SJCRH30 (cell line): ENCODE measurements at regions not wholly inside any gene's neighbourhood (a gene's known extent, or its start where the extent isn't known, plus 50 kb on each side); places are given as distances from the start of the nearest gene placed in this dataset.

Experiments used
- DNase-seq, 2 experiments: peaks; one replicate each; pipeline ENCODE4 v3.0.0-alpha.2; 2015 to 2020
- H3K27ac ChIP-seq: fragments of 250-450 bp; sonication (Bioruptor Pico); 2 replicates; pipeline ENCODE4 v1.5.1; 2020; ENCODE audit warnings: mild to moderate bottlenecking, moderate library complexity
- H3K27me3 ChIP-seq: fragments of 250-450 bp; sonication (Bioruptor Pico); 2 replicates; pipeline ENCODE4 v1.5.1; 2020; ENCODE audit warnings: mild to moderate bottlenecking, moderate library complexity
- H3K36me3 ChIP-seq: fragments of 250-450 bp; sonication (Bioruptor Pico); 2 replicates; pipeline ENCODE4 v1.5.1; 2020; ENCODE audit warnings: mild to moderate bottlenecking, moderate library complexity
- H3K4me1 ChIP-seq: fragments of 250-450 bp; sonication (Bioruptor Pico); 2 replicates; pipeline ENCODE4 v1.5.1; 2020; ENCODE audit warnings: mild to moderate bottlenecking, moderate library complexity
- H3K4me3 ChIP-seq: fragments of 250-450 bp; sonication (Bioruptor Pico); 2 replicates; pipeline ENCODE4 v1.5.1; 2020; ENCODE audit warnings: mild to moderate bottlenecking, moderate library complexity
- H3K9me3 ChIP-seq: fragments of 250-450 bp; sonication (Bioruptor Pico); replicated peaks from 2 replicates; pipeline ENCODE4 v1.5.1; 2020; ENCODE audit warnings: mild to moderate bottlenecking, moderate library complexity

GRCh38 chr3:104816008-104816407 is 550.7 kb upstream of the ALCAM start:
- no peaks in the 10 kb centered on the region for H3K27me3 ChIP-seq
- H3K4me3 ChIP-seq: no peak overlapping the region
- no peak overlapping the region for H3K27ac ChIP-seq
- no peaks in the 10 kb centered on the region for H3K9me3 ChIP-seq
- H3K36me3 ChIP-seq: 0 out of 2 replicates have a peak, but pooled peaks cover 2% of the 10 kb centered on the region
- DNase-seq: no peak
- no peaks in the 10 kb centered on the region for H3K4me1 ChIP-seq

- H3K27me3 ChIP-seq: no peaks in the 10 kb centered on the region
- no peak for DNase-seq
- no peaks in the 10 kb centered on the region for H3K9me3 ChIP-seq
- H3K4me1 ChIP-seq: no peaks in the 10 kb centered on the region
- H3K4me3 ChIP-seq: no peak overlapping the region
- no peak overlapping the region for H3K27ac ChIP-seq
- 0 out of 2 replicates have a peak, but pooled peaks cover 2% of the 10 kb centered on the region for H3K36me3 ChIP-seq
Observed at GRCh38 chr3:104816716-104817115, 550.0 kb upstream of the ALCAM start.

- no peaks in the 10 kb centered on the region for H3K27me3 ChIP-seq
- H3K36me3 ChIP-seq: 0 out of 2 replicates have a peak, but pooled peaks cover 2% of the 10 kb centered on the region
- H3K9me3 ChIP-seq: no peaks in the 10 kb centered on the region
- no peak overlapping the region for H3K4me3 ChIP-seq
- no peak for DNase-seq
- H3K27ac ChIP-seq: no peak overlapping the region
- H3K4me1 ChIP-seq: no peaks in the 10 kb centered on the region
Observed at GRCh38 chr3:104819333-104819732, 547.4 kb upstream of the ALCAM start.

DNA sequence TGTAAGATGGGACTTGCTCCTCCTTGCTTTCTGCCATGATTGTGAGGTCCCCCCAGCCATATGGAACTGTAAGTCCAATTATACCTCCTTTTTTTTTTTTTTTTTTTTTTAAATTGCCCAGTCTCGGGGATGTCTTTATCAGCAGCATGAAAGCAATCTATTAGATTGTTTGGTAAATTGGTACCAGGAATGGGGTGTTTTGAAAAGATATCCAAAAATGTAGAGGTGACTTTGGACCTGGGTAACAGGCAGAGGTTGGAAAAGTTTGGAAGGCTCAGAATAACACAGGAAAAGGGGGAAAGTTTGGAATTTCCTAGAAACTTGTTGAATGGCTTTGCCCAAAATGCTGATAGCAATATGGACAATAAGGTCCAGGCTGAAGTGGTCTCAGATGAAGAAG is 545.8 kb upstream of the ALCAM start:
- Histone ChIP-seq H3K27me3 (no peaks in the 10 kb centered on the region), H3K4me3 (no peak overlapping the region), H3K36me3 (0 out of 2 replicates have a peak, but pooled peaks cover 2% of the 10 kb centered on the region), H3K4me1 (no peaks in the 10 kb centered on the region), H3K27ac (no peak overlapping the region), H3K9me3 (no peaks in the 10 kb centered on the region)
- no peak for DNase-seq

GRCh38 chr3:104825116-104825515 is 541.6 kb upstream of the ALCAM start:
- H3K27ac ChIP-seq: no peak overlapping the region
- no peak for DNase-seq
- no peaks in the 10 kb centered on the region for H3K9me3 ChIP-seq
- no peaks in the 10 kb centered on the region for H3K36me3 ChIP-seq
- H3K27me3 ChIP-seq: no peaks in the 10 kb centered on the region
- H3K4me3 ChIP-seq: no peak overlapping the region
- no peaks in the 10 kb centered on the region for H3K4me1 ChIP-seq

DNA sequence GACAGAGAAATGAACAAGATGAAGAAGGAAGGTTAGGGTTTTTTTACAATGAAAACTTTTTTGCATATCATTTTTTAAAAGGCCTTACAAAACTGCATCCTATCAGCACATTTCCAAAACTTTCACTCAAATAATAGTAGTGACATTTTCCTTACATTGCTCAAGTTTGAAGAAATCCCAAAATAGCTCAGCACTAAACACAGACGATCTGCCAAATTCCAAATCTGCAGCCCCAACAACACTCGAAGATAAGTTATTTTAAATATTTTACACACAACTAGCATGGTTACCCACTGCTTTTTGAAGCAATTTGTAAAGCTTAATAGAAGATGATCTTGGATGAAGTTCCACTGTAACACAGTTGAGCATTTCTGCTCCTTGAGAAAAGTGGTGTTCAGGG is 535.6 kb upstream of the ALCAM start:
- no peak for DNase-seq
- Histone ChIP-seq H3K27ac (no peak overlapping the region), H3K27me3 (no peaks in the 10 kb centered on the region), H3K4me3 (no peak overlapping the region), H3K4me1 (no peaks in the 10 kb centered on the region), H3K36me3 (no peaks in the 10 kb centered on the region), H3K9me3 (no peaks in the 10 kb centered on the region)

DNA sequence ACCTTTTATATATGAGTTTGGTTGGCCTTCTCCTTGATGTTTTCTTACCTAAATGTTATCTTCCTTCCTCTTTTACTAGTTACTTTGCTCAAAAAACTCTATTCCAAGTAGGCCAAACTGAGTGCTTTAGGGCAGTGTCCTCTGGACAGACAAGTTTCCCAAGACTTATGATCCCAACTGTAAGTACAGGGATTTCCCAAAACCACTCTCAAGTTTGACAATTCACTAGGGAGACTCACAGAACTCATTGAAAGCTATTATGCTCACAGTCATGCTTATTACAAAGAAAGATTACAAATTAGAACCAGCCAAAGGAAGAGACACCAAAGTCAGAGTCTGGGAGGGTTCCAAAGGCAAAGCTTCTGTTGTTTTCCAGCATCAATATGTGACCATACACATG is 534.2 kb upstream of the ALCAM start:
- Histone ChIP-seq H3K4me3 (no peak overlapping the region), H3K9me3 (no peaks in the 10 kb centered on the region), H3K27ac (no peak overlapping the region), H3K4me1 (no peaks in the 10 kb centered on the region), H3K36me3 (no peaks in the 10 kb centered on the region), H3K27me3 (no peaks in the 10 kb centered on the region)
- no peak for DNase-seq

GRCh38 chr3:104835376-104835775 is 531.3 kb upstream of the ALCAM start:
- Histone ChIP-seq H3K27me3 (no peaks in the 10 kb centered on the region), H3K36me3 (no peaks in the 10 kb centered on the region), H3K9me3 (no peaks in the 10 kb centered on the region), H3K4me3 (no peak overlapping the region), H3K27ac (no peak overlapping the region), H3K4me1 (no peaks in the 10 kb centered on the region)
- DNase-seq: no peak

DNA sequence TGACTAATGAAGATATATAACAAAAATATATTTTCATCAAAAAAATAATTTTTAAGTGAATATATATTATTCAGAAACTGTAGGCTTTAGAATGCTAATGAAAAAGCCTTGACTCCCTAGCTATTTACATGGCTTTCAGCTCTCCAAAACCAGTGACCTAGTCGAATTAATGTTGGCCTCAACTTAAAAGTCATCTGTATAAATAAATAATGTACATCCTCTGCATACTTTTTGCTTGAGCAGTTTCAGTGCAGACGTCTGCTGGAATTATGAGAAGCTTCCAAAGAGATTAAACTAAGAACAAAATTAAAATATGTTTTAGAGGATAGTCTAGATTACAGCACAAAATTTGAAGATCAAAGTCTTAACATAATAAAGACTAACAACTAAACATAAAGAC is 520.4 kb upstream of the ALCAM start:
- Histone ChIP-seq H3K9me3 (no peaks in the 10 kb centered on the region), H3K4me1 (no peaks in the 10 kb centered on the region), H3K27ac (no peak overlapping the region), H3K36me3 (no peaks in the 10 kb centered on the region), H3K27me3 (no peaks in the 10 kb centered on the region), H3K4me3 (no peak overlapping the region)
- no peak for DNase-seq

DNA sequence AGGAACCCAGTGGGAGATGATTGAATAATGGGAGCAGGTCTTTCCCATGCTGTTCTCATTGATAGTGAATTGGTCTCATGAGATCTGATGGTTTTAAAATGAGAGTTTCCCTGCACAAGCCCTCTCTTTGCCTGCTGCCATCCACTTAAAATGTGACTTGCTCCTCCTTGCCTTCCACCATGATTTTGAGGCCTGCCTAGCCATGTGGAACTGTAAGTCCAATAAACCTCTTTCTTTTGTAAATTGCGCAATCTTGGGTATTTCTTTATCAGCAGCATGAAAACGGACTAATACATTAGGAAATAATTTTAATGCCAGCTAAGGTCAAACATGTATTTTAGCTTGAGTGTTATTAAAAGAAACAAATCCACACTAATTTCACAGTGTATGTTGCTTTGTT is 517.6 kb upstream of the ALCAM start:
- DNase-seq: no peak
- Histone ChIP-seq H3K27ac (no peak overlapping the region), H3K4me3 (no peak overlapping the region), H3K9me3 (no peaks in the 10 kb centered on the region), H3K27me3 (no peaks in the 10 kb centered on the region), H3K36me3 (no peaks in the 10 kb centered on the region), H3K4me1 (no peaks in the 10 kb centered on the region)

- H3K27me3 ChIP-seq: no peaks in the 10 kb centered on the region
- DNase-seq: no peak
- no peaks in the 10 kb centered on the region for H3K9me3 ChIP-seq
- no peak overlapping the region for H3K27ac ChIP-seq
- H3K36me3 ChIP-seq: no peaks in the 10 kb centered on the region
- H3K4me1 ChIP-seq: no peaks in the 10 kb centered on the region
- no peak overlapping the region for H3K4me3 ChIP-seq
Observed at GRCh38 chr3:104854468-104854867, 512.2 kb upstream of the ALCAM start.

- Histone ChIP-seq H3K27ac (no peak overlapping the region), H3K4me1 (no peaks in the 10 kb centered on the region), H3K9me3 (no peaks in the 10 kb centered on the region), H3K36me3 (no peaks in the 10 kb centered on the region), H3K27me3 (no peaks in the 10 kb centered on the region), H3K4me3 (no peak overlapping the region)
- DNase-seq: no peak
Observed at GRCh38 chr3:104855702-104856101, 511.0 kb upstream of the ALCAM start.

DNA sequence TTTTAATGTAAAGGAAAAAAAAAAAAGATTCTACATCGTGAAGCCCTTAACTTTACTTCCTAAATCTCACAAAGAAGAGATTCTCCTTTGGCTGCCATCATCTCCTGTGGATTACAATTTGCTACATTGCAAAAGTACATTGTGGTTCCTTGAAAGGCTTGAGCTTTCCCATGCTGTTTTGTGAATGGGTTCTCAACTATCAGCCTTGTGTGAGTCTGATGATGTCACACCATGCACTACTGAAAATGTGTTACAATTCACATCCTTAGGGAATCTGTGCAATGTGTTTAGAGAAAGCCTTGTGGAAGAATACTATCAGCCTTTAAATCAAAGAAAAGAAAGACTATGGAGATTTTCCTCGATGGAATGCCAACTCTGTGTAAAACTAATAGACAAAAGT is 510.0 kb upstream of the ALCAM start:
- H3K9me3 ChIP-seq: no peaks in the 10 kb centered on the region
- no peak for DNase-seq
- no peaks in the 10 kb centered on the region for H3K4me1 ChIP-seq

GRCh38 chr3:104868291-104868690 is 498.4 kb upstream of the ALCAM start:
- Histone ChIP-seq H3K27me3 (no peaks in the 10 kb centered on the region), H3K4me1 (no peaks in the 10 kb centered on the region), H3K36me3 (no peaks in the 10 kb centered on the region), H3K9me3 (no peaks in the 10 kb centered on the region), H3K27ac (no peak overlapping the region), H3K4me3 (no peak overlapping the region)
- DNase-seq: no peak

More for the DNA sequence above, 510.0 kb upstream of the ALCAM start:
- no peak overlapping the region for H3K27ac ChIP-seq
- H3K36me3 ChIP-seq: no peaks in the 10 kb centered on the region
- H3K4me3 ChIP-seq: no peak overlapping the region
- H3K27me3 ChIP-seq: no peaks in the 10 kb centered on the region

- Histone ChIP-seq H3K36me3 (no peaks in the 10 kb centered on the region), H3K27ac (no peak overlapping the region), H3K27me3 (no peaks in the 10 kb centered on the region), H3K4me3 (no peak overlapping the region), H3K9me3 (no peaks in the 10 kb centered on the region), H3K4me1 (no peaks in the 10 kb centered on the region)
- no peak for DNase-seq
Observed at GRCh38 chr3:104870276-104870675, 496.4 kb upstream of the ALCAM start.

DNA sequence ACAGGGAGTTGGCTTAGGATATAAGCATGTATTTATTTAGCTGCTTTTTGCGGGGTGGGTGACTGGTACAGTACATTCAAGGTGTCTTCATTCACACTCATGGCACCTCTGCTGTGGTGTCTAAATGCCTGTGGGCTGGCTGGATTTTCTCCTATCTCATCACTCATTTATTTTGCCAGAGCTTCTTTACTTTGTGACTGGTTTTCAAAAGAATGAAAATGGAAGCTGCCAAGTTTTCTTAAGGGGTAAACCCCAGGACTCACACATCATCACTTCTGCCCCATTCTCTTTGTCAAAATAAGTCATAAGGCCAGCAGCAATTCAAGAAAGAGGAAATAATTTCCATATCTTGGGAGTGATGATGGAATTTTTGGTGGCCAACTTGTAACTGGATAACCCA is 493.4 kb upstream of the ALCAM start:
- no peak overlapping the region for H3K27ac ChIP-seq
- no peak overlapping the region for H3K4me3 ChIP-seq
- no peaks in the 10 kb centered on the region for H3K36me3 ChIP-seq
- H3K9me3 ChIP-seq: no peaks in the 10 kb centered on the region
- no peaks in the 10 kb centered on the region; the same call in 1 of the 2 replicates for H3K27me3 ChIP-seq
- no peaks in the 10 kb centered on the region for H3K4me1 ChIP-seq
- no peak for DNase-seq

DNA sequence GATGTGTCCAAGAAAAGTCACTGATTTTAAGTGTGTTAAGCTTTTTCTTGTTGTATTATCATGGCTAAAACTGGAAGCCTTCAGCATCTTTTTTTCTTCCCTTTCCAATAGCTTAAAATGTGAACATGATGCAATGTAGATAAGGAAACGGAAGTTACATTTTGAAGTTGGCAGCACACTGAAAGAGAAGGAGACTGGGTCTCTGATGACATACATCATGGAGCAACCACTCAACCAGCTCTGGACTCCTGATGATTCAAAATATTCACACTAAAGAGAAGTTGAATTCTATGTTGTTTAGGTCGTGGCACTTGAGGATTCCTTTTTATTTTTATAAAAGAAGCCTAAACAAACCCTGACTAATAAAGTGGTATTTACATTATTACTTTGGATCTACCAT is 488.3 kb upstream of the ALCAM start:
- Histone ChIP-seq H3K4me3 (no peak overlapping the region), H3K4me1 (no peaks in the 10 kb centered on the region), H3K27me3 (no peaks in the 10 kb centered on the region; the same call in 1 of the 2 replicates), H3K9me3 (no peaks in the 10 kb centered on the region), H3K27ac (no peak overlapping the region), H3K36me3 (no peaks in the 10 kb centered on the region)
- DNase-seq: no peak
